HG03045 (cell line): ENCODE measurements at regions not wholly inside any gene's neighbourhood (a gene's known extent, or its start where the extent isn't known, plus 50 kb on each side); places are given as distances from the start of the nearest gene placed in this dataset.
"Not testable (repeated sequence)": the region's sequence is repeated elsewhere in the genome, so short reads cannot be mapped to it uniquely, and the experiment has no call there.

Experiments
- ATAC-seq: cut with Tn5 transposase; IDR thresholded peaks from one replicate; pipeline ENCODE4 v1.9.1; 2021; ENCODE audit warnings: mild to moderate bottlenecking, moderate library complexity; ENCODE audit not compliant: unreplicated experiment

DNA sequence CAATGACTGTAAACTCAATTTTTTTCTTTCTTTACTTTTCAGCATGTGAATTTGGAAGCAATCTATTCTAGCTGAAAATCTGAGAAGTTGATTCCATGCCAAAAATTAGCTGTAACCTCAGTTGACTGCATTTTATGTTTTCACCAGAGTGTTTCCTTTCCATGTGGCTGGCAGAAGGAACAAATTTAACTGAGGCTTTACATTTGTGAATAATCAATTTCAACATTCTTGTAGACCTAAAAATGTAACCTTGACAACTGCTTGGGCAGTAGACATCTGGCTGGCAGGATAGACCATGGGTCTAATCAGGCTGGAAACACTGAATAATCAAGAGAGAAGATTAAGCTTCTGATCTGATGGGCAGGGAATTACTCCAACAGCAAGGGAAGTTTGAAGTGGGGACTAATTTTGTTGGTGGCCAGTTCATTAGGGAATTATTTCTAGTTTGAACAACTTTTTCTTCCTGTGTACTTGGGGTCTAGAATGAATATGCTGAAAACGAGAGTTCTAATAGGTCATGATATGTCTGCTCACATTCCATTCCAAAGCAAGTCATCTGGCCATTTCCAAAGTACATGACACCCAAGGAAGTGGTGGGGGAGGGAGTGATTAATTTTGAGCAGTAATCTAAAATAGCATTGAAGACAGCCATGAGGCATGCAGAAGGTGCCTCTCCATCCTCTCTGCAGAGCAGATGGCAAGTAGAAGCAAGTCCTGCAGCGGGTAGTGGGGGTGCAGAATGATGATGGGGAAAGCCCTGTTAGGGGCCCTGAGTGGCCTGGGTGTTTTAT, 68.2 kb downstream of the ATP23 start:
- ATAC-seq, result no peak

GRCh38 chr12:58011676-58012075, 70.3 kb downstream of the ATP23 start:
- no peak for ATAC-seq

DNA sequence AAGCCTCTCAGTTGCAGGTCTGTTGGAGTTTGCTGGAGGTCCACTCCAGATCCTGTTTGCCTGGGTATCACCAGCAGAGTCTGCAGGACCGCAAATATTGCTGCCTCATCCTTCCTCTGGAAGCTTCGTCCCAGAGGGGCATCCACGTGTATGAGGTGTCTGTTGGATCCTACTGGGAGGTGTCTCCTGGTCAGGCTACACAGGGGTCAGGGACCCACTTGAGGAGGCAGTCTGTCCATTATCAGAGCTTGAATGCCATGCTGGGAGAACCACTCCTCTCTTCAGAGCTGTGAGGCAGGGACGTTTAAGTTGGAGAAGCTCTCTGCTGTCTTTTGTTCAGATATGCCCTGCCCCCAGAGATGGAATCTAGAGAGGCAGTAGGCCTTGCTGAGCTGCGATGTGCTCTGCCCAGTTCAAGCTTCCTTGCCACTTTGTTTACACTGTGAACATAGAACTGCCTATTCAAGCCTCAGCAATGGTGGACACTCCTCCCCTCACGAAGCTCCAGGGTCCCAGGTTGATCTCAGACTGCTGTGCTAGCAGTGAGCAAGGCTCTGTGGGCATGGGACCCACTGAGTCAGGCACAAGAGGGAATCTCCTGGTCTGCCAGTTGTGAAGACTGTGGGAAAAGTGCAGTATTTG, 81.1 kb downstream of the ATP23 start:
- not testable (repeated sequence) for ATAC-seq

GRCh38 chr12:58025431-58025830, 84.1 kb downstream of the ATP23 start:
- no peak for ATAC-seq

DNA sequence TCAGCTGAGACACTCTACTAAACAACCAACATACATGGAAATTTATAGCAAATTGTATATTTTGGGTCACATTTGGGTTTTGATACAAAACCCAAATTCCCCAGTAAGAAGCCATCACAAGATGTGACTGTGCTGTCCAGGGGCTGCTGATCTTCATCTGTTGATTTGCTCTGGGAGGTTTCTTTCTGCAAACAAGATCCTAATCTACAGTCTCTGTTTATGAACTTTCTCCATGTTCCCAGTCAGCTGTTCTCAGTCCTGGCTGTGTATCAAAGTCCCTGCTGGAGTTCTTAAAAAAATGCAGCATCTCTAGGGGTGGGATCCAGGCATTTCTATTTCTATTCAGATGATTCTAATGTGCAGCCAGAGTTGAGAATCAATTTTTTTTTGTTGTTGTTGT, 85.1 kb downstream of the ATP23 start:
- no peak for ATAC-seq

GRCh38 chr12:58026897-58027891, 85.8 kb downstream of the ATP23 start:
- no peak for ATAC-seq

- ATAC-seq, result no peak
Observed at GRCh38 chr12:58028294-58028693, 86.9 kb downstream of the ATP23 start.

DNA sequence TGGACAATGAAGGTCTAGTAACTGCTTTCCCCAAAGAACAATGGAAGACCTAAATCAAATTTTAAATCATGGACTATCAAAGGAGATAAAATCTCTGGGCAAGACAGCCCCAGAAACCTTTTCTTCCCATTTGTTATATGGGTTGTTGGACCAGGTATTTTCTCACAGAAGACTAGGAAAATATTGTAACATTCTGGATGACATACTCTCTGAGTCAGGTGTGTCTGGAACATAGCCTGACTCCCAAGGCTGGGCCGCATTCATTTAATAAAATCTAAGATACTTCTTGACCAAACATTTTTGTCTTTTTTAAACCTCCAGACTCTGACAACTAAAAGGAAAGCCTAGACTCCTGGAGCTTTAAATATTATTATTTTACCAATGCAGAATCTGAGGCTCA, 87.9 kb downstream of the ATP23 start:
- ATAC-seq, result no peak

DNA sequence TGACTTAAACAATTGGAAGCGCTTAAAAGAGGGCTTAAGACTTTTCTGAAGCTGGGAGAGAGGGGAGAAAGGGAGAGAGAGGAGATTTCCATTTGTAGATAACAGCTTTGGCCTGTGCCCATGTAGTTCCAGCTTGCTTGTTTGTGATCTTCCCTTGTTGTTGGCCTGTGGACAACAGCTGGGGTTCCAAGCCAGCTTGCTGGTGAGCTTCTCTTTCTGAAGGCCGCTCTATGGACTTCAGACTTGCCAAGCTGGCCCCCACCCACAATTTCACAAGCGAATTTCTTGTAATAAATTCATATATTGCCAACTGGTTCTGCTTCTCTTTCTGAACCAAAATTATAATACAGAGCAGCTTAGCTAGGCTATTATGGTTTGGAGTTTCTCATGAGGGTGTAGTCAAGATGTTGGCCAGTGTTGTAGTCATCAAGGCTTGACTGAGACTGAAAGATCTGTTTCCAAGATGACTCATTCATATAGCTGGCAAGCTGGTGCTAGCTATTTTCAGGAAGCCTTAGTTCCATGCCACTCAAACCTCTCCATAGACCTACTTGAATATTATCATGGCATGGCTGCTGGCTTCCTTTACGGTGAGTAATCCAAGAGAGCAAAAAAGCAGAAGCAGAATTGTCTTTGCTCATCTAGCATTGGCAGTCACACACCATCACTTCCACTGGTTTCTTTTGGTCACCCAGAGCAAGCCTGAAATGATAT, 89.4 kb downstream of the ATP23 start:
- no peak for ATAC-seq

- no peak for ATAC-seq
Observed at GRCh38 chr12:58032156-58032555, 90.8 kb downstream of the ATP23 start.

- ATAC-seq, result no peak
Observed at GRCh38 chr12:58033831-58034230, 92.5 kb downstream of the ATP23 start.

DNA sequence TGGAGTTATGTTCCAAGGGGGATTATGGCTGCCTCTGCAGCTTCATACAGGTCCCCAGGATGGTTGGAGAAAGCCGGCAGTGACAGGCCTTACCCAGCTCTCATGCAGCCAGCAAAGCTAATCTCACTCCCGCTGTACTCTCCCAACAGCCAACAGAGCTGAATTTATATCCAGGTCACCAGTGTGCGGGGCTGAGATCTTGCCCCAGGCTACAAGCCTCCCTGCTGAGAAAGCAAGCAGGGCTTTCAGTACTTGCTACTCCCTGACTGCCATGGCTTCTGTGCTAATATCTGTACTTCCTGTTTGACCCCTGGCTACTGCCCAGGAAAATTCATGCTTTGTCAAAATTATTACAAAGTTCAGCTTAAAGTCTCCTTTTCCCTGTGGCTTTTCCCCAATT, 92.9 kb downstream of the ATP23 start:
- ATAC-seq, result no peak

GRCh38 chr12:58034712-58035111, 93.3 kb downstream of the ATP23 start:
- no peak for ATAC-seq

- ATAC-seq, result no peak
Observed at GRCh38 chr12:58041441-58041840, 100.1 kb downstream of the ATP23 start.

GRCh38 chr12:58044966-58045365, 103.6 kb downstream of the ATP23 start:
- ATAC-seq, result no peak

GRCh38 chr12:58046271-58046670, 104.9 kb downstream of the ATP23 start:
- no peak for ATAC-seq

- ATAC-seq, result no peak
Observed at GRCh38 chr12:58051378-58051777, 110.0 kb downstream of the ATP23 start.

DNA sequence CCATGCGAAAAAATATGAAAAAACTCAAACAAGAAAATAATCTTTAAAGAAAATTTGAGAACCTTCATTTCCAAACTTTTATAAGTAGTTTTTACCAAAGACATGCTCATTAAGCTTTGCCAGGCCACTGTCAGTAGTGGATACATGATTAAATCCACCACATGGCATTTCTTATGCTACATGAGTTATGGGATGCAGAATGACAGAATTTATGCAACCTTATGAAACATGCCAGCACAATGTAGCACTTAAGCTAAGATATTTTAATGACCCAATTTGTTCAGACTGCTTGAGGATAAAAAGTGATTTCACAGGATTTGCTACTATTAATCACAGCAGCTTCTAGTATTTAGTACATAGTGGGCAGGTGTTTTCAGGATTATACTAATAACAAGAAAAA, 123.3 kb downstream of the ATP23 start:
- no peak for ATAC-seq

GRCh38 chr12:58066296-58066695, 124.9 kb downstream of the ATP23 start:
- no peak for ATAC-seq

GRCh38 chr12:58067610-58068387, 126.4 kb downstream of the ATP23 start:
- ATAC-seq, result no peak
